ENCODE measurements at regions not wholly inside any gene's neighbourhood (a gene's known extent, or its start where the extent isn't known, plus 50 kb on each side); places are given as distances from the start of the nearest gene placed in this dataset.

- WGBS (ENCODE audit: insufficient coverage, low coverage, missing lambda C conversion rate): 0% methylated on average over 1 of the region's 1 CpG
- POLR2A ChIA-PET: no interaction called here
- ATAC-seq (no peak), FAIRE-seq (no peak), DNase-seq (ENCODE audit: extremely low read depth in 1 of 4, low spot score in 3 of 4) (no peak)
- peaks cover 0 to 4% of the 10 kb centered on the region in 2 experiments; a peak in 2 of 5 replicates for H3K27me3 ChIP-seq (ENCODE audit: control insufficient read depth in 2 of 2, insufficient read depth in 2 of 2, low read length in 2 of 2)
- no peaks in the 10 kb centered on the region for H3K36me3 ChIP-seq (ENCODE audit: control insufficient read depth, insufficient read depth, low read length)
- H3K4me1 ChIP-seq (replicated peaks in 1 of 2; ENCODE audit: control insufficient read depth in 2 of 2, insufficient read depth in 2 of 2, low read length in 2 of 2): no peaks in the 10 kb centered on the region
- H3K9me3 ChIP-seq (replicated peaks; ENCODE audit: control insufficient read depth, insufficient read depth, low read depth, low read length): no peaks in the 10 kb centered on the region
- BruUV-seq (replicated peaks): no TSS peak
- H3K27ac ChIP-seq (ENCODE audit: extremely low read depth, low read depth, low read length): no peak overlapping the region
- intact Hi-C loops (cut with micrococcal nuclease): no loop called here
- no peak overlapping the region for H3K4me3 ChIP-seq
- in situ Hi-C loops (cut with MboI): no loop called here
- no peak overlapping the region for H3K9ac ChIP-seq (ENCODE audit: insufficient read depth in 1 of 2, low read depth in 2 of 2, low read length in 2 of 2)
- H3K9me1 ChIP-seq (ENCODE audit: control insufficient read depth, insufficient read depth, low read length): no peaks in the 10 kb centered on the region
- no peak overlapping the region for H2AFZ ChIP-seq (ENCODE audit: low read depth, low read length)
- CTCF ChIA-PET (ENCODE audit: low intra/inter-chr PET ratio): interaction anchor here (0.6 kb wide), 1 partner anchor 55 kb away, joined by 3 read pairs; no protein-coding TSS in a partner anchor
- no peaks in the 10 kb centered on the region for H3K79me2 ChIP-seq (ENCODE audit: control insufficient read depth, insufficient read depth, low read length)
- no peak overlapping the region for H3K4me2 ChIP-seq (ENCODE audit: insufficient read depth, low read length)
- no peaks in the 10 kb centered on the region for H4K20me1 ChIP-seq (replicated peaks; ENCODE audit: control insufficient read depth, insufficient read depth, low read length)
- TF ChIP-seq ZNF609 (CRISPR knock-in tag; IDR thresholded peaks at IDR 0.05; ENCODE audit: borderline replicate concordance) (no peak), ZNF134 (CRISPR knock-in tag; conservative IDR thresholded peaks at IDR 0.05) (no peak), HMGN3 (IDR thresholded peaks at IDR 0.05; ENCODE audit: borderline replicate concordance, extremely low read depth, insufficient read length, low read depth, low read length) (no peak), ELK3 (CRISPR knock-in tag; IDR thresholded peaks at IDR 0.05) (no peak), ZHX1 (conservative IDR thresholded peaks at IDR 0.05; ENCODE audit: low read length) (no peak), GATA2 (CRISPR knock-in tag; IDR thresholded peaks at IDR 0.05) (no peak), PRMT5 (CRISPR knock-in tag; IDR thresholded peaks at IDR 0.05) (no peak), PTTG1 (tag; IDR thresholded peaks at IDR 0.05; ENCODE audit: low read depth) (no peak), ZNF140 (CRISPR knock-in tag; IDR thresholded peaks at IDR 0.05) (no peak), LARP7 (IDR thresholded peaks at IDR 0.05) (no peak), SMARCB1 (IDR thresholded peaks at IDR 0.05; ENCODE audit: insufficient read length, low read depth) (no peak)
Measured at GRCh38 chr12:45598761-45599160, 130.7 kb upstream of the ARID2 start.

Data from K562 (cell line).